Left lung (tissue), 4 donors: ENCODE measurements at regions not wholly inside any gene's neighbourhood (a gene's known extent, or its start where the extent isn't known, plus 50 kb on each side); places are given as distances from the start of the nearest gene placed in this dataset.

Experiments
- ATAC-seq: fragments of 200-7000 bp; cut with Tn5 transposase; one replicate; pipeline ENCODE4 v1.9.1; 2020; ENCODE audit warnings: moderate library complexity
- DNase-seq, 4 donors: peaks; one replicate each; pipeline ENCODE4 v3.0.0-alpha.2; 2013 to 2020
- H3K27ac ChIP-seq, 2 donors: fragments of 200-600 bp; sonication (generic) in 1 of 2; one replicate each; pipeline versions ENCODE4 v1.5.0 to v1.8.0; 2020 to 2021
- H3K27me3 ChIP-seq, 2 donors: fragments of 200-600 bp; sonication (generic) in 1 of 2; one replicate each; pipeline versions ENCODE4 v1.5.0 to v1.8.0; 2020 to 2021
- H3K36me3 ChIP-seq, 2 donors: fragments of 200-600 bp; sonication (generic) in 1 of 2; one replicate each; pipeline versions ENCODE4 v1.5.0 to v1.8.0; 2020 to 2021
- H3K4me1 ChIP-seq, 2 donors: fragments of 200-600 bp; one replicate each; pipeline ENCODE4 v1.8.0; 2021
- H3K4me3 ChIP-seq, 2 donors: fragments of 200-600 bp; sonication (generic) in 1 of 2; one replicate each; pipeline versions ENCODE4 v1.5.0 to v1.8.0; 2020 to 2021; ENCODE audit warnings: mild to moderate bottlenecking in 1 of 2
- H3K9me3 ChIP-seq, 2 donors: fragments of 200-600 bp; sonication (generic) in 1 of 2; one replicate each; pipeline versions ENCODE4 v1.5.0 to v1.8.0; 2020 to 2021
- intact Hi-C, 2 donors: fragments of 100-400 bp; cut with DNase I; formaldehyde crosslinking; loops; one replicate each; pipeline versions ENCODE4 v1.11.2 to v1.14.2; 2022
- TF ChIP-seq, protein P1 (sequence below), 2 donors: fragments of 200-600 bp; sonication (generic) in 1 of 2; IDR thresholded peaks; one replicate each; pipeline versions ENCODE4 v1.5.0 to v1.8.0; 2021; ENCODE audit warnings: antibody characterized with exemption in 2 of 2
- donor health status: DM: no; HTN: yes; CAD: no.
- donor health status: DM: no; HTN: no; CAD: no.

GRCh38 chr1:29451368-29451892 is 215.1 kb downstream of the PTPRU start:
- Histone ChIP-seq H3K27ac (no peak overlapping the region), H3K4me1 (no peaks in the 10 kb centered on the region), H3K9me3 (no peaks in the 10 kb centered on the region), H3K27me3 (peaks cover 0 to 24% of the 10 kb centered on the region in 2 donors), H3K36me3 (no peaks in the 10 kb centered on the region), H3K4me3 (no peak overlapping the region)
- ATAC-seq (no peak), DNase-seq (no peak)
- intact Hi-C loops: no loop called here
- TF ChIP-seq, protein P1, sequence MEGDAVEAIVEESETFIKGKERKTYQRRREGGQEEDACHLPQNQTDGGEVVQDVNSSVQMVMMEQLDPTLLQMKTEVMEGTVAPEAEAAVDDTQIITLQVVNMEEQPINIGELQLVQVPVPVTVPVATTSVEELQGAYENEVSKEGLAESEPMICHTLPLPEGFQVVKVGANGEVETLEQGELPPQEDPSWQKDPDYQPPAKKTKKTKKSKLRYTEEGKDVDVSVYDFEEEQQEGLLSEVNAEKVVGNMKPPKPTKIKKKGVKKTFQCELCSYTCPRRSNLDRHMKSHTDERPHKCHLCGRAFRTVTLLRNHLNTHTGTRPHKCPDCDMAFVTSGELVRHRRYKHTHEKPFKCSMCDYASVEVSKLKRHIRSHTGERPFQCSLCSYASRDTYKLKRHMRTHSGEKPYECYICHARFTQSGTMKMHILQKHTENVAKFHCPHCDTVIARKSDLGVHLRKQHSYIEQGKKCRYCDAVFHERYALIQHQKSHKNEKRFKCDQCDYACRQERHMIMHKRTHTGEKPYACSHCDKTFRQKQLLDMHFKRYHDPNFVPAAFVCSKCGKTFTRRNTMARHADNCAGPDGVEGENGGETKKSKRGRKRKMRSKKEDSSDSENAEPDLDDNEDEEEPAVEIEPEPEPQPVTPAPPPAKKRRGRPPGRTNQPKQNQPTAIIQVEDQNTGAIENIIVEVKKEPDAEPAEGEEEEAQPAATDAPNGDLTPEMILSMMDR (IDR thresholded peaks at IDR 0.05): no peak

GRCh38 chr1:29450591-29450990 is 214.3 kb downstream of the PTPRU start:
- Histone ChIP-seq H3K36me3 (no peaks in the 10 kb centered on the region), H3K27me3 (peaks cover 0 to 28% of the 10 kb centered on the region in 2 donors), H3K4me3 (no peak overlapping the region), H3K9me3 (no peaks in the 10 kb centered on the region), H3K27ac (no peak overlapping the region), H3K4me1 (no peaks in the 10 kb centered on the region)
- ATAC-seq (no peak), DNase-seq (no peak)
- intact Hi-C loops: no loop called here
- TF ChIP-seq, protein P1 (IDR thresholded peaks at IDR 0.05): no peak

DNA sequence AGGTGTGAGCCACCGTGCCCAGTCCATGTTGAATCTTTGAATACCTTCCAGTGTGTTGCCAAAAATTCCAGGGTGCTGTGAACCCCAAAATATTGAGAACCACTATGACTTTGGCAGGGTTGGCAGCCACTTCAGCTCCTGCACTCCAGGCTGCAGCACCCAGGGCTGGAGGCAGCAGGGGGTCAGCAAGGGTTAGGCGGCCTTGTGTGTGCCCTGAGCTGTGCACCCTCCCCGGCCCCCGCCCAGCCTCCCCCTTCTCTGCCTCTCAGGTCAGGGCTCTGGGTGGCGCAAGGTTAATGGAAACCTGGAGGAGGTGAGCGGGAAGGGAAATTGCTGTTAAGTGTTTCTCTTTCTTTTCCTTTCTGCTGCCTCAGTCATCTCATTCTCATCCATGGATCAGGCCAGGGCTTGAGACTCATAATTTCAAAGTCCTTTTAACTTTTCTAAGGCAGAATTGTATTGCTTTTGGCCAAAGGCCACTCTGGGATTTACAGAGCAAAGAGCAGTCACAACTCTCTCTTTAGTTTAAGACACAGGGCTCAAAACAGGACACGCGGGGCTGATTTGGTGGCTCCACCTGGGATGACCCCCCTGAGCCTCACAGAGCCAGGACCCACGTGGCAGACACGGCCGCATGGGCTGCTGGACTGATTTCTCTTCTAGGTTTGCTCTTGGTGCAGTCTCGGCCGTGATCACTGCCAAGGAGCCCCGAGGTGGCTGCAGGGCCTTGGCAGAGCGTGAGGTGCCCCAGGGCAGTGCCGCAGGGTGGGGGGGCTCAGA is 212.3 kb downstream of the PTPRU start:
- TF ChIP-seq, protein P1 (IDR thresholded peaks at IDR 0.05): no peak

DNA sequence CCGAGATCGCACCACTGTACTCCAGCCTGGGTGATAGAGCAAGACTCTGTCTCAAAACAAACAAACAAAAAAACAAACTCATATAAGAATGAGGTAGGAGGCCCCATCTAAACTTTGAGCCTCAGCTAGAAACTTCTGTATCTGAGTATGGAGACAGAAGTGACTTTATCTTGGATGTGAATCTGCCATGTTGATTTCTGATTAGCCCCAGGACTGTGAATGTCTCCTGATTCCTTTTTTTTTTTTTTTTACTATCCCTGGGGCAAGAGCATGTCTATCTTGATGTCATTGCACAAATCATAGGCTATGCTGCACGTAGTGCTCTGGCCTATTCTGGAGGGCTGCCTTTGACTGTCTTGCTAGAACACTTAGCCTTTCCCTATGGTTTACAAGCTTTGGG is 211.0 kb downstream of the PTPRU start:
- no peak for DNase-seq
- ATAC-seq: no peak
- TF ChIP-seq, protein P1 (IDR thresholded peaks at IDR 0.05): no peak
- Histone ChIP-seq H3K4me3 (no peak overlapping the region), H3K36me3 (no peaks in the 10 kb centered on the region), H3K27ac (no peak overlapping the region), H3K4me1 (no peaks in the 10 kb centered on the region), H3K27me3 (peaks cover 0 to 48% of the 10 kb centered on the region in 2 donors), H3K9me3 (no peaks in the 10 kb centered on the region)
- intact Hi-C loops: no loop called here

More for the DNA sequence above, 212.3 kb downstream of the PTPRU start:
- no peak for DNase-seq
- Histone ChIP-seq H3K9me3 (no peaks in the 10 kb centered on the region), H3K36me3 (no peaks in the 10 kb centered on the region), H3K27ac (no peak overlapping the region), H3K4me1 (no peaks in the 10 kb centered on the region), H3K27me3 (peaks cover 0 to 41% of the 10 kb centered on the region in 2 donors), H3K4me3 (no peak overlapping the region)
- ATAC-seq: no peak
- intact Hi-C loops: no loop called here

- intact Hi-C loops: no loop called here
- Histone ChIP-seq H3K27ac (no peak overlapping the region), H3K9me3 (no peaks in the 10 kb centered on the region), H3K4me1 (no peaks in the 10 kb centered on the region), H3K36me3 (no peaks in the 10 kb centered on the region), H3K4me3 (no peak overlapping the region), H3K27me3 (peaks cover 0 to 46% of the 10 kb centered on the region in 2 donors)
- DNase-seq: no peak
- TF ChIP-seq, protein P1 (IDR thresholded peaks at IDR 0.05): no peak
- ATAC-seq: no peak
Observed at GRCh38 chr1:29444782-29445729, 208.7 kb downstream of the PTPRU start.
